HEK293 (cell line): ENCODE measurements at regions not wholly inside any gene's neighbourhood (a gene's known extent, or its start where the extent isn't known, plus 50 kb on each side); places are given as distances from the start of the nearest gene placed in this dataset.

ENCODE experiments used
- CTCF ChIA-PET: fragments of 350-600 bp; formaldehyde crosslinking; extraction: SDS; loops from one replicate; lab custom pipeline; 2021; ENCODE audit warnings: antibody characterized with exemption; lab: Yijun Ruan, JAX
- POLR2A ChIA-PET: fragments of 300-600 bp; formaldehyde crosslinking; extraction: SDS; loops from one replicate; lab custom pipeline; 2020; ENCODE audit warnings: antibody characterized with exemption, inconsistent platforms; lab: Yijun Ruan, JAX
- H3K27ac ChIP-seq: fragments of 200-500 bp; sonication (Bioruptor generic); 2 replicates; pipeline ENCODE4 v1.5.1; 2014; ENCODE audit warnings: low read depth, low read length, control low read depth, inconsistent platforms; ENCODE audit errors: extremely low read depth
- H3K36me3 ChIP-seq, 2 experiments: fragments of 200-500 bp in 1 of 2; sonication (Bioruptor generic) in 1 of 2; 1 replicate in 1 of 2; 2 replicates in 1 of 2; pipeline ENCODE4 v1.5.1; 2014 to 2017; ENCODE audit warnings: inconsistent platforms in 2 of 2, low read length in 2 of 2; ENCODE audit not compliant: control insufficient read depth in 2 of 2, insufficient read depth in 1 of 2
- H3K4me1 ChIP-seq: fragments of 200-500 bp; sonication (Bioruptor generic); 2 replicates; pipeline ENCODE4 v1.5.1; 2014; ENCODE audit warnings: mild to moderate bottlenecking, low read length, inconsistent platforms; ENCODE audit not compliant: control insufficient read depth, insufficient read depth
- H3K4me3 ChIP-seq: 2 replicates; pipeline ENCODE4 v1.5.1; 2011; ENCODE audit warnings: low read depth, mild to moderate bottlenecking, control low read depth, low read length, moderate library complexity
- H3K9me3 ChIP-seq: fragments of 200-500 bp; sonication (Bioruptor generic); 2 replicates; pipeline ENCODE4 v1.5.1; 2014; ENCODE audit warnings: low read depth, low read length, inconsistent platforms; ENCODE audit not compliant: control insufficient read depth, insufficient read depth
- AEBP2 ChIP-seq: fragments of 450-650 bp; formaldehyde crosslinking; IDR thresholded peaks from 2 replicates; pipeline ENCODE4 v1.5.1; 2016; ENCODE audit warnings: missing biosample characterization, missing genetic modification characterization, borderline replicate concordance
- GLI4 ChIP-seq: fragments of 450-650 bp; formaldehyde crosslinking; IDR thresholded peaks from 2 replicates; pipeline ENCODE4 v1.5.1; 2016; ENCODE audit warnings: missing biosample characterization, missing genetic modification characterization
- HOXC10 ChIP-seq: sonication (generic); formaldehyde crosslinking; IDR thresholded peaks from 2 replicates; pipeline ENCODE4 v1.8.1; 2023; ENCODE audit warnings: mild to moderate bottlenecking, missing genetic modification reagents
- REST ChIP-seq: fragments of 450-650 bp; formaldehyde crosslinking; IDR thresholded peaks from 2 replicates; pipeline ENCODE4 v1.5.1; 2016; ENCODE audit warnings: missing biosample characterization, missing genetic modification characterization
- SCRT2 ChIP-seq: fragments of 450-650 bp; formaldehyde crosslinking; IDR thresholded peaks from 2 replicates; pipeline ENCODE4 v1.5.1; 2016; ENCODE audit warnings: missing biosample characterization, missing genetic modification characterization
- ZFP37 ChIP-seq: fragments of 450-650 bp; formaldehyde crosslinking; IDR thresholded peaks from 2 replicates; pipeline ENCODE4 v1.5.1; 2016; ENCODE audit warnings: missing biosample characterization, missing genetic modification characterization
- ZNF132 ChIP-seq: fragments of 450-650 bp; formaldehyde crosslinking; IDR thresholded peaks from 2 replicates; pipeline ENCODE4 v1.5.1; 2017; ENCODE audit warnings: missing biosample characterization, missing genetic modification characterization, borderline replicate concordance
- ZNF174 ChIP-seq: fragments of 450-650 bp; formaldehyde crosslinking; IDR thresholded peaks from 2 replicates; pipeline ENCODE4 v1.5.0; 2017; ENCODE audit warnings: missing biosample characterization, mild to moderate bottlenecking, missing genetic modification characterization
- ZNF223 ChIP-seq: fragments of 450-650 bp; formaldehyde crosslinking; IDR thresholded peaks from 2 replicates; pipeline ENCODE4 v1.5.1; 2016; ENCODE audit warnings: missing biosample characterization, missing genetic modification characterization
- ZNF26 ChIP-seq: fragments of 450-650 bp; formaldehyde crosslinking; IDR thresholded peaks from 2 replicates; pipeline ENCODE4 v1.5.1; 2016; ENCODE audit warnings: missing biosample characterization, missing genetic modification characterization
- ZNF362 ChIP-seq: fragments of 450-650 bp; formaldehyde crosslinking; IDR thresholded peaks from 2 replicates; pipeline ENCODE4 v1.5.1; 2016; ENCODE audit warnings: missing biosample characterization, missing genetic modification characterization
- ZNF416 ChIP-seq: fragments of 450-650 bp; formaldehyde crosslinking; IDR thresholded peaks from 2 replicates; pipeline ENCODE4 v1.5.1; 2016; ENCODE audit warnings: missing biosample characterization, missing genetic modification characterization
- ZNF473 ChIP-seq: fragments of 450-650 bp; formaldehyde crosslinking; IDR thresholded peaks from 2 replicates; pipeline ENCODE4 v1.5.1; 2017; ENCODE audit warnings: missing biosample characterization, missing genetic modification characterization
- ZNF785 ChIP-seq: fragments of 450-650 bp; formaldehyde crosslinking; IDR thresholded peaks from 2 replicates; pipeline ENCODE4 v1.5.1; 2016; ENCODE audit warnings: missing biosample characterization, missing genetic modification characterization
- ZNF830 ChIP-seq: fragments of 450-650 bp; IDR thresholded peaks from 2 replicates; pipeline ENCODE4 v1.5.0; 2018; ENCODE audit warnings: missing biosample characterization, missing genetic modification characterization, low read depth, mild to moderate bottlenecking, moderate library complexity
- ZSCAN5A ChIP-seq: fragments of 450-650 bp; formaldehyde crosslinking; IDR thresholded peaks from 2 replicates; pipeline ENCODE4 v1.5.1; 2016; ENCODE audit warnings: missing biosample characterization, missing genetic modification characterization
- TF ChIP-seq, protein P1 (sequence below): fragments of 450-650 bp; formaldehyde crosslinking; IDR thresholded peaks from 2 replicates; pipeline ENCODE4 v1.5.1; 2017; ENCODE audit warnings: missing biosample characterization, missing genetic modification characterization

- no peak overlapping the region for H3K27ac ChIP-seq
- ChIA-PET POLR2A (no interaction called here), CTCF (no interaction called here)
- H3K36me3 ChIP-seq: no peaks in the 10 kb centered on the region
- H3K9me3 ChIP-seq: no peaks in the 10 kb centered on the region
- H3K4me3 ChIP-seq: no peak overlapping the region
- TF ChIP-seq REST (tag by site-specific recombination) (no peak), ZFP37 (tag by site-specific recombination) (no peak), ZNF416 (tag by site-specific recombination) (no peak), ZSCAN5A (tag by site-specific recombination) (no peak), ZNF132 (tag by site-specific recombination) (no peak), ZNF830 (no peak), ZNF473 (tag by site-specific recombination) (no peak), HOXC10 (CRISPR knock-in tag) (no peak), ZNF785 (tag by site-specific recombination) (no peak), ZNF362 (tag by site-specific recombination) (no peak), SCRT2 (no peak)
- TF ChIP-seq, protein P1, sequence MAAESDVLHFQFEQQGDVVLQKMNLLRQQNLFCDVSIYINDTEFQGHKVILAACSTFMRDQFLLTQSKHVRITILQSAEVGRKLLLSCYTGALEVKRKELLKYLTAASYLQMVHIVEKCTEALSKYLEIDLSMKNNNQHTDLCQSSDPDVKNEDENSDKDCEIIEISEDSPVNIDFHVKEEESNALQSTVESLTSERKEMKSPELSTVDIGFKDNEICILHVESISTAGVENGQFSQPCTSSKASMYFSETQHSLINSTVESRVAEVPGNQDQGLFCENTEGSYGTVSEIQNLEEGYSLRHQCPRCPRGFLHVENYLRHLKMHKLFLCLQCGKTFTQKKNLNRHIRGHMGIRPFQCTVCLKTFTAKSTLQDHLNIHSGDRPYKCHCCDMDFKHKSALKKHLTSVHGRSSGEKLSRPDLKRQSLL (tag by site-specific recombination): no peak
- no peaks in the 10 kb centered on the region for H3K4me1 ChIP-seq
These were observed 232.1 kb upstream of the ZWINT start for GRCh38 chr10:56593120-56593519.

- ChIA-PET CTCF (interaction anchor here (0.6 to 0.7 kb wide), 2 partner anchors 133 to 376 kb away, joined by 3 to 5 read pairs; no protein-coding TSS in a partner anchor), POLR2A (no interaction called here)
- TF ChIP-seq GLI4 (no peak), ZNF223 (no peak), ZNF174 (tag by site-specific recombination) (no peak), ZNF26 (tag by site-specific recombination) (no peak), AEBP2 (tag by site-specific recombination) (no peak), ZNF416 (tag by site-specific recombination) (no peak)
- no peak overlapping the region for H3K27ac ChIP-seq
- H3K9me3 ChIP-seq: no peaks in the 10 kb centered on the region
- no peak overlapping the region for H3K4me3 ChIP-seq
- H3K36me3 ChIP-seq: no peaks in the 10 kb centered on the region
- no peaks in the 10 kb centered on the region for H3K4me1 ChIP-seq
These were observed 225.4 kb upstream of the ZWINT start for GRCh38 chr10:56586461-56586891.
